GM13977 (cell line): ENCODE measurements at regions not wholly inside any gene's neighbourhood (a gene's known extent, or its start where the extent isn't known, plus 50 kb on each side); places are given as distances from the start of the nearest gene placed in this dataset.

ENCODE experiments used
- DNase-seq: peaks from one replicate; pipeline ENCODE4 v3.0.0; 2012; ENCODE audit warnings: low spot score
- CTCF ChIP-seq: IDR thresholded peaks from 2 replicates; pipeline ENCODE4 v1.5.1; 2012; ENCODE audit warnings: mild to moderate bottlenecking, control low read depth; ENCODE audit not compliant: insufficient read depth; ENCODE audit errors: extremely low read depth, missing control alignments
- in situ Hi-C: fragments of 300-500 bp; cut with MboI; formaldehyde crosslinking; loops from one replicate; pipeline ENCODE4 v1.12.0; 2022; ENCODE audit warnings: low sequenced_read_pairs, low pct_unique_long_range_greater_than_20kb, mixed read lengths, inconsistent platforms; ENCODE audit not compliant: unreplicated experiment

DNA sequence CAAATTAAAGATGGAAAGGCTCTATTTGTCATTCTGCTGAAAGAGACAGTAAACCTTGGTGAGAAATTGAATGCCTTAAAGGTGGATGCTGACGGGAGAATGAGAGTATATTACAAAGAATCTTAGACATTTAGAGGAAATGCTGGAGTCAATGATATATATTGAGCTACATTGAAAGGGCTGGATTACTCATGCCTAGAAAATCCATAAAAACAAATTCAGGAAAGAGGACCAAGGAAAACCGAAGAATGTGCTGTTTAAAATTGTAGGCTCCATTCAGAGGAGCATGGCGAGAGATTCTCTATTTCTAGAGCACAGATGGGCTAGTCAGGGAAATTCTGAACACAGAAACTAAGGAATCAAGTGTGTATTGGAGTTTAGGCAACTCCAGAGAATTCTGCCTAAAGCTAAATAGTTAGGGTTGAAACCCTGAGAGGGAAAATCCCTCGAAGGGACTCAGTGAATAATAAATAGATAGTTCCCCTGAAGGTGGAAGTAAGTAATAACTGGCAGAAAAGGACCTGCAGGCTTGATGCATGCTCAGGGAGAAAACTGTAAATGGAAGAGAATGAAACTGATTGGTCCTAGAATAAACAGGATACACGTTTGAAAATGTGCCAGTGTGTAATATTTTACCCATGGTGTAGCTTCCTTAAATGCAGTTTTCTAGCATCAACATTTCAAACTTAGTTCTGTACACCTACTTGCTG lies 1532.4 kb upstream of the TENM3 start:
- TF ChIP-seq CTCF = no peak
- no peak for DNase-seq
- in situ Hi-C loops = no loop called here

GRCh38 chr4:180717451-180718033 lies 1525.7 kb upstream of the TENM3 start:
- in situ Hi-C loops = no loop called here
- TF ChIP-seq CTCF = no peak
- no peak for DNase-seq

DNA sequence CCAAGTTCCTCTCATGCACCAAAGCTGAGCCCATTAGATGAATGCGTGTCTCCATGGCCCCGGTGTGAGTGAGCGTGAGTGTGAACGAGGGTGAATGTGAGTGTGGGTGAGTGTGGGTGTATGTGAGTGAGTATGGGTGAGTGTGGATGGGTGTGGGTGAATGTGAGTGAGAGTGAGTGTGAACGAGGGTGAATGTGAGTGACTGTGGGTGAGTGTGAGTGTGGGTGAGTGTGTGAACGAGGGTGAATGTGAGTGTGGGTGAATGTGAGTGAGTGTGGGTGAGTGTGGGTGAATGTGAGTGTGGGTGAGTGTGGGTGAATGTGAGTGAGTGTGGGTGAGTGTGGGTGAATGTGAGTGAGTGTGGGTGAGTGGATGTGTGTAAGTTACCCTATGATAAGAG lies 1521.8 kb upstream of the TENM3 start:
- no peak for DNase-seq
- no peak for TF ChIP-seq CTCF
- in situ Hi-C loops = no loop called here

- DNase-seq = no peak
- in situ Hi-C loops = no loop called here
- no peak for TF ChIP-seq CTCF
Measured at GRCh38 chr4:180726611-180727010, 1516.6 kb upstream of the TENM3 start.

DNA sequence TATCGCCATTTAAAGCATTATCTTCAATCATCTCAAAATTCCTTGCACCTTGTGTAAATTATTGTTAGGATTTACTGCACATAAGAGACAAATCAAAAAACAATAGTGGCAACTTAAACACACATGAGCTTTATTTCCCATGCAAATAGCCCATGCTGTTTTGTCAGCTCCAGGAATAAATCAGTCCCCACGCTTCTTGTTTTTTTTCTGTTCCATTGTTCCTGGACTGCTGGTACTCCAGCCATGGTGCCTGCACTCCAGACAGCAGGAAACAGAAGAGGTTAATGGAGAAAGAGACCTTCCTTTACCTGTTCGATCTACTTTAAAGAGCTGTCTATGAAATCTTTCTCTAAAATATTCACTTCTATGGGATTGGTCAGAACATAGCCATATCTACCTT lies 1515.7 kb upstream of the TENM3 start:
- no peak for DNase-seq
- in situ Hi-C loops = no loop called here
- TF ChIP-seq CTCF = no peak

GRCh38 chr4:180734753-180735432 lies 1508.3 kb upstream of the TENM3 start:
- in situ Hi-C loops = no loop called here
- DNase-seq = no peak
- TF ChIP-seq CTCF = no peak
